ENCODE measurements at regions not wholly inside any gene's neighbourhood (a gene's known extent, or its start where the extent isn't known, plus 50 kb on each side); places are given as distances from the start of the nearest gene placed in this dataset.

GRCh38 chr13:73416093-73416492 lies 357.3 kb downstream of the KLF5 start:
- TF ChIP-seq, protein P1, sequence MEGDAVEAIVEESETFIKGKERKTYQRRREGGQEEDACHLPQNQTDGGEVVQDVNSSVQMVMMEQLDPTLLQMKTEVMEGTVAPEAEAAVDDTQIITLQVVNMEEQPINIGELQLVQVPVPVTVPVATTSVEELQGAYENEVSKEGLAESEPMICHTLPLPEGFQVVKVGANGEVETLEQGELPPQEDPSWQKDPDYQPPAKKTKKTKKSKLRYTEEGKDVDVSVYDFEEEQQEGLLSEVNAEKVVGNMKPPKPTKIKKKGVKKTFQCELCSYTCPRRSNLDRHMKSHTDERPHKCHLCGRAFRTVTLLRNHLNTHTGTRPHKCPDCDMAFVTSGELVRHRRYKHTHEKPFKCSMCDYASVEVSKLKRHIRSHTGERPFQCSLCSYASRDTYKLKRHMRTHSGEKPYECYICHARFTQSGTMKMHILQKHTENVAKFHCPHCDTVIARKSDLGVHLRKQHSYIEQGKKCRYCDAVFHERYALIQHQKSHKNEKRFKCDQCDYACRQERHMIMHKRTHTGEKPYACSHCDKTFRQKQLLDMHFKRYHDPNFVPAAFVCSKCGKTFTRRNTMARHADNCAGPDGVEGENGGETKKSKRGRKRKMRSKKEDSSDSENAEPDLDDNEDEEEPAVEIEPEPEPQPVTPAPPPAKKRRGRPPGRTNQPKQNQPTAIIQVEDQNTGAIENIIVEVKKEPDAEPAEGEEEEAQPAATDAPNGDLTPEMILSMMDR (IDR thresholded peaks at IDR 0.05): no peak
- TF ChIP-seq EP300 (IDR thresholded peaks at IDR 0.05): no peak
- no peak for TF ChIP-seq POLR2A (IDR thresholded peaks at IDR 0.05; ENCODE audit: low read depth)
- no peak for TF ChIP-seq POLR2AphosphoS5 (IDR thresholded peaks at IDR 0.05)

Data from esophagus muscularis mucosa (tissue), 4 donors.